ENCODE measurements at regions not wholly inside any gene's neighbourhood (a gene's known extent, or its start where the extent isn't known, plus 50 kb on each side); places are given as distances from the start of the nearest gene placed in this dataset.
A peak's percentile ranks its signal among the peaks of the same experiment; 100 is the strongest.
"Not testable (repeated sequence)": the region's sequence is repeated elsewhere in the genome, so short reads cannot be mapped to it uniquely, and the experiment has no call there.

- H3K27ac Mint-ChIP-seq, result no peak overlapping the region
These were observed 335.1 kb downstream of the PREX1 start for GRCh38 chr20:48492715-48493070.

GRCh38 chr20:48492015-48492714 is 335.6 kb downstream of the PREX1 start:
- TF ChIP-seq CTCF (IDR thresholded peaks at IDR 0.05; ENCODE audit: unreplicated experiment), result no peak
- H3K27ac Mint-ChIP-seq, result peak overlapping the region; percentile 54
- no peak for DNase-seq (ENCODE audit: low spot score, unreplicated experiment)
- no peaks in the 10 kb centered on the region for H3K9me3 Mint-ChIP-seq (ENCODE audit: low read depth)
- no peaks in the 10 kb centered on the region for H3K36me3 Mint-ChIP-seq (ENCODE audit: insufficient read depth)
- H3K4me1 Mint-ChIP-seq (ENCODE audit: low read depth), result peaks cover 6% of the 10 kb centered on the region
- peaks cover 4% of the 10 kb centered on the region for H3K27me3 Mint-ChIP-seq
- no peak overlapping the region for H3K4me3 Mint-ChIP-seq (ENCODE audit: low read depth)

More at GRCh38 chr20:48492715-48493070, 335.1 kb downstream of the PREX1 start:
- Mint-ChIP-seq H3K27me3 (peaks cover 4% of the 10 kb centered on the region), H3K36me3 (ENCODE audit: insufficient read depth) (no peaks in the 10 kb centered on the region), H3K4me3 (ENCODE audit: low read depth) (no peak overlapping the region), H3K9me3 (ENCODE audit: low read depth) (no peaks in the 10 kb centered on the region), H3K4me1 (ENCODE audit: low read depth) (peaks cover 2% of the 10 kb centered on the region)
- DNase-seq (ENCODE audit: low spot score, unreplicated experiment), result no peak
- TF ChIP-seq CTCF (IDR thresholded peaks at IDR 0.05; ENCODE audit: unreplicated experiment), result no peak

- H3K27me3 Mint-ChIP-seq, result peaks cover 4% of the 10 kb centered on the region
These were observed 336.6 kb downstream of the PREX1 start for GRCh38 chr20:48490961-48491831.

GRCh38 chr20:48490341-48490740 is 337.5 kb downstream of the PREX1 start:
- not testable (repeated sequence) for DNase-seq (ENCODE audit: low spot score, unreplicated experiment); H3K4me3 Mint-ChIP-seq (ENCODE audit: low read depth); H3K27ac Mint-ChIP-seq; H3K36me3 Mint-ChIP-seq (ENCODE audit: insufficient read depth); H3K27me3 Mint-ChIP-seq; H3K9me3 Mint-ChIP-seq (ENCODE audit: low read depth); H3K4me1 Mint-ChIP-seq (ENCODE audit: low read depth)

More at GRCh38 chr20:48490961-48491831, 336.6 kb downstream of the PREX1 start:
- Mint-ChIP-seq H3K4me3 (ENCODE audit: low read depth) (no peak overlapping the region), H3K36me3 (ENCODE audit: insufficient read depth) (no peaks in the 10 kb centered on the region), H3K4me1 (ENCODE audit: low read depth) (peaks cover 6% of the 10 kb centered on the region), H3K27ac (peak overlapping the region; percentile 64), H3K9me3 (ENCODE audit: low read depth) (no peaks in the 10 kb centered on the region)
- TF ChIP-seq CTCF (IDR thresholded peaks at IDR 0.05; ENCODE audit: unreplicated experiment), result no peak
- no peak for DNase-seq (ENCODE audit: low spot score, unreplicated experiment)

GRCh38 chr20:48489656-48490055 is 338.1 kb downstream of the PREX1 start:
- no peaks in the 10 kb centered on the region for H3K36me3 Mint-ChIP-seq (ENCODE audit: insufficient read depth)
- DNase-seq (ENCODE audit: low spot score, unreplicated experiment), result no peak
- no peak overlapping the region for H3K4me3 Mint-ChIP-seq (ENCODE audit: low read depth)
- peaks cover 8% of the 10 kb centered on the region for H3K27me3 Mint-ChIP-seq
- no peaks in the 10 kb centered on the region for H3K9me3 Mint-ChIP-seq (ENCODE audit: low read depth)
- TF ChIP-seq CTCF (IDR thresholded peaks at IDR 0.05; ENCODE audit: unreplicated experiment), result no peak
- peaks cover 8% of the 10 kb centered on the region for H3K4me1 Mint-ChIP-seq (ENCODE audit: low read depth)
- no peak overlapping the region for H3K27ac Mint-ChIP-seq

All from progenitor cell of endocrine pancreas (in vitro differentiated cells).